OCI-LY7 (cell line): ENCODE measurements at regions not wholly inside any gene's neighbourhood (a gene's known extent, or its start where the extent isn't known, plus 50 kb on each side); places are given as distances from the start of the nearest gene placed in this dataset.

Experiments used
- BruUV-seq: library from RNA; stranded (reverse); fragments of 400-500 nt; replicated peaks from 2 replicates; lab custom pipeline; 2021; lab: Mats Ljungman, UMichigan
- CTCF ChIA-PET: fragments of 300-600 bp; sonication (Branson Sonifier 250); formaldehyde crosslinking; loops from one replicate; lab custom pipeline; 2022; ENCODE audit warnings: antibody characterized with exemption; ENCODE audit not compliant: unreplicated experiment; lab: Charles Lee
- POLR2A ChIA-PET: fragments of 300-600 bp; sonication (Branson Sonifier 250); formaldehyde crosslinking; loops from one replicate; lab custom pipeline; 2022; ENCODE audit warnings: antibody characterized with exemption; lab: Charles Lee
- DNase-seq: peaks from one replicate; pipeline ENCODE4 v3.0.0-alpha.2; 2015; ENCODE audit warnings: low spot score
- H2AFZ ChIP-seq: fragments of 200-600 bp; sonication (generic), shearing (Covaris generic); 2 replicates; pipeline ENCODE4 v1.6.1; 2014; ENCODE audit warnings: mild to moderate bottlenecking, antibody characterized with exemption, low read length, moderate library complexity
- H3K27ac ChIP-seq: fragments of 200-600 bp; sonication (generic); 2 replicates; pipeline ENCODE4 v1.5.1; 2014; ENCODE audit warnings: mixed run types, low read depth, mild to moderate bottlenecking, moderate library complexity, low read length, inconsistent platforms; ENCODE audit not compliant: poor library complexity, severe bottlenecking
- H3K36me3 ChIP-seq: fragments of 200-600 bp; sonication (generic); 2 replicates; pipeline ENCODE4 v1.6.1; 2014; ENCODE audit warnings: mild to moderate bottlenecking, antibody characterized with exemption, low read length, moderate library complexity, mixed read lengths; ENCODE audit not compliant: insufficient read depth
- H3K4me1 ChIP-seq: fragments of 200-600 bp; sonication (generic); 2 replicates; pipeline ENCODE4 v1.5.1; 2014; ENCODE audit warnings: mild to moderate bottlenecking, low read length; ENCODE audit not compliant: insufficient read depth, poor library complexity, severe bottlenecking
- H3K4me2 ChIP-seq: fragments of 200-600 bp; sonication (generic); 2 replicates; pipeline ENCODE4 v1.6.1; 2014; ENCODE audit warnings: mild to moderate bottlenecking, low read length
- H3K4me3 ChIP-seq: fragments of 200-600 bp; sonication (generic); 2 replicates; pipeline ENCODE4 v1.5.1; 2014; ENCODE audit warnings: mild to moderate bottlenecking, low read depth, low read length; ENCODE audit not compliant: poor library complexity, severe bottlenecking
- H3K79me2 ChIP-seq: fragments of 200-600 bp; sonication (generic); 2 replicates; pipeline ENCODE4 v1.6.1; 2016; ENCODE audit warnings: low read depth, mild to moderate bottlenecking, low read length, moderate library complexity, mixed read lengths; ENCODE audit not compliant: insufficient read depth
- H3K9me2 ChIP-seq: fragments of 200-600 bp; sonication (generic); 2 replicates; pipeline ENCODE4 v1.6.1; 2016; ENCODE audit warnings: mild to moderate bottlenecking, low read length, mixed read lengths; ENCODE audit not compliant: insufficient read depth
- H3K9me3 ChIP-seq: fragments of 200-600 bp; sonication (generic); 2 replicates; pipeline ENCODE4 v1.6.1; 2014; ENCODE audit warnings: mild to moderate bottlenecking, mixed run types, low read length, mixed read lengths
- H4K20me1 ChIP-seq: fragments of 200-600 bp; sonication (generic); 2 replicates; pipeline ENCODE4 v1.6.1; 2014; ENCODE audit warnings: mild to moderate bottlenecking, antibody characterized with exemption, low read length, moderate library complexity, mixed read lengths; ENCODE audit not compliant: insufficient read depth
- EZH2phosphoT487 ChIP-seq: fragments of 200-600 bp; sonication (generic); IDR thresholded peaks from 2 replicates; pipeline ENCODE4 v1.6.1; 2018; ENCODE audit warnings: low read depth, borderline replicate concordance, mild to moderate bottlenecking, mixed run types, antibody characterized with exemption, low read length, moderate library complexity, mixed read lengths
- intact Hi-C: fragments of 100-400 bp; cut with micrococcal nuclease; formaldehyde crosslinking; loops from one replicate; pipeline ENCODE4 v1.10.0; 2022; ENCODE audit not compliant: unreplicated experiment
- TF ChIP-seq, protein P1 (sequence below): fragments of 200-600 bp; sonication (generic); conservative IDR thresholded peaks from 2 replicates; pipeline ENCODE4 v1.5.1; 2014; ENCODE audit warnings: mild to moderate bottlenecking, antibody characterized with exemption, low read length, moderate library complexity, mixed read lengths

DNA sequence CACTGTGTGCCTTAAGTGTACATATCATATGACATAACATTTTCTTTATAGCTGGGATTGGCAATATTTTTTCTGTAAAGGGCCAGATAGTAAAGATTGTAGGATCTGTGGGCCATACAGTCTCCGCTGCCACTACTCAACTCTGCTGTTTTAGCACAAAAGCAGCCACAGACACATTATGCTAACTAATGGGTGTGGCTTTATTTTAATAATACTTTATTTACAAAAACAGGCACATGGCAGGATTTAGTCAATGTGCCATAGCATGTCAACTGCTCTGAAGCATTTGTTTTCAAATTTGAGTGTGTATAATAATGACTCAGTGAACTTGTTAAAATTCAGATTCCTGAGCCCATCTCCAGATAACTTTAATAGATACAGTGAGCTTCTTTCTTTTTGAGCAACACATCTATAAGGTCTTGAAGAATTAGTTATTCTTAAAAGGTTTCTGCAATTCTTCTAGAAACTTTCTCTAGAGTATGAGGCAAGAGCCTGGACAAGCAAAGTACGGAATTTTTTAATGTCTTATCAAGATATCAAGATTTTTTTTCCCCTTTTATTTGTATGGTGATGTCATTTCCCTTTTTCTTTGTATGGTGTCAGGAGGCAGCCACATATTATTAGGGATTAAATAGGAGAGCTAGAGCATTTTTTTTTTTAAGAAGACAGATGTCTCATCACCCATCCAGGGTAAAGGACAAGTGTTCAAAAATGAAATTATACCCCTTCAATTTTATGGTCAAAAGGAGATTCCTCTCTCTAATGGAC is 518.3 kb downstream of the DHX35 start:
- Histone ChIP-seq H2AFZ (no peak overlapping the region), H3K9me3 (no peaks in the 10 kb centered on the region), H4K20me1 (no peaks in the 10 kb centered on the region), H3K79me2 (no peaks in the 10 kb centered on the region), H3K4me3 (no peak overlapping the region), H3K27ac (no peak overlapping the region), H3K4me1 (no peaks in the 10 kb centered on the region), H3K4me2 (no peak overlapping the region), H3K9me2 (no peaks in the 10 kb centered on the region), H3K36me3 (no peaks in the 10 kb centered on the region)
- BruUV-seq, result no TSS peak
- no peak for DNase-seq
- intact Hi-C loops, result no loop called here
- TF ChIP-seq EZH2phosphoT487, result no peak
- TF ChIP-seq, protein P1, sequence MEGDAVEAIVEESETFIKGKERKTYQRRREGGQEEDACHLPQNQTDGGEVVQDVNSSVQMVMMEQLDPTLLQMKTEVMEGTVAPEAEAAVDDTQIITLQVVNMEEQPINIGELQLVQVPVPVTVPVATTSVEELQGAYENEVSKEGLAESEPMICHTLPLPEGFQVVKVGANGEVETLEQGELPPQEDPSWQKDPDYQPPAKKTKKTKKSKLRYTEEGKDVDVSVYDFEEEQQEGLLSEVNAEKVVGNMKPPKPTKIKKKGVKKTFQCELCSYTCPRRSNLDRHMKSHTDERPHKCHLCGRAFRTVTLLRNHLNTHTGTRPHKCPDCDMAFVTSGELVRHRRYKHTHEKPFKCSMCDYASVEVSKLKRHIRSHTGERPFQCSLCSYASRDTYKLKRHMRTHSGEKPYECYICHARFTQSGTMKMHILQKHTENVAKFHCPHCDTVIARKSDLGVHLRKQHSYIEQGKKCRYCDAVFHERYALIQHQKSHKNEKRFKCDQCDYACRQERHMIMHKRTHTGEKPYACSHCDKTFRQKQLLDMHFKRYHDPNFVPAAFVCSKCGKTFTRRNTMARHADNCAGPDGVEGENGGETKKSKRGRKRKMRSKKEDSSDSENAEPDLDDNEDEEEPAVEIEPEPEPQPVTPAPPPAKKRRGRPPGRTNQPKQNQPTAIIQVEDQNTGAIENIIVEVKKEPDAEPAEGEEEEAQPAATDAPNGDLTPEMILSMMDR, result no peak
- POLR2A ChIA-PET, result no interaction called here
- CTCF ChIA-PET, result no interaction called here

DNA sequence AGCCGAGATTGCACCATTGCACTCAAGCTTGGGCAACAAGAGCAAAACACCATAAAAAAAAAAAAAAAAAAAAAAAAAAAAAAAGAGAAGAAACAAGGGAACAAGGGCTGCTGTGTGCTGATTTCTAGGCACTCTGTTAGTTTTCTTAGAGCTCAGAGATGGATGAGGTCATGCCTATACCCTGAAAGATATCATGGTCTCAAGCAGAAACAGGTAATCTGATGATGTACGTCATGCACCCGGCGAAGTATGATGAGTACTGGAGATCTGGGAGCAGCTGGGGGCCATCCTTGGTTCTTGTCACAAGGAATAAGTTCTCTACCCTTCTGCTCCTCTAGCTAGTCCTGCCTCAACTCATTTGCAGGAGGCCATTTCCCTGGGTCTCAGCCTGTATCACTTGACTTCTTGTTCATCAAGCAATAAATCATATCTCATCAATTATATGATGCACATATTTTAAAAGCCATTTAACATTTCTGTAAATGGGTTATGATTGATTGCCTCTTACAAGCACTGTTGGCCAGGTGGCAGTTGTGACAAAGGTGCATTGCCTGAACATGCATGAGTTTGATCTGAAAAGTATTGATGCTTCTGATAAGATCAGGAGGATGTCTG is 517.2 kb downstream of the DHX35 start:
- DNase-seq, result no peak
- Histone ChIP-seq H2AFZ (no peak overlapping the region), H3K4me2 (no peak overlapping the region), H3K9me3 (no peaks in the 10 kb centered on the region), H3K79me2 (no peaks in the 10 kb centered on the region), H3K36me3 (no peaks in the 10 kb centered on the region), H3K27ac (no peak overlapping the region), H3K4me3 (no peak overlapping the region), H3K4me1 (no peaks in the 10 kb centered on the region), H3K9me2 (no peaks in the 10 kb centered on the region), H4K20me1 (no peaks in the 10 kb centered on the region)
- no TSS peak for BruUV-seq
- intact Hi-C loops, result no loop called here
- ChIA-PET POLR2A (interaction anchor here (0.6 kb wide), 1 partner anchor 10 kb away, joined by 5 read pairs; no protein-coding TSS in a partner anchor), CTCF (no interaction called here)
- TF ChIP-seq, protein P1, result no peak
- TF ChIP-seq EZH2phosphoT487, result no peak

GRCh38 chr20:39474879-39475278 is 512.7 kb downstream of the DHX35 start:
- Histone ChIP-seq H3K79me2 (no peaks in the 10 kb centered on the region), H2AFZ (no peak overlapping the region), H3K9me2 (no peaks in the 10 kb centered on the region), H3K4me3 (no peak overlapping the region), H3K27ac (no peak overlapping the region), H3K9me3 (no peaks in the 10 kb centered on the region), H3K36me3 (no peaks in the 10 kb centered on the region), H3K4me2 (no peak overlapping the region), H4K20me1 (no peaks in the 10 kb centered on the region), H3K4me1 (no peaks in the 10 kb centered on the region)
- ChIA-PET CTCF (no interaction called here), POLR2A (no interaction called here)
- no peak for DNase-seq
- no peak for TF ChIP-seq EZH2phosphoT487
- TF ChIP-seq, protein P1, result no peak
- no TSS peak for BruUV-seq
- intact Hi-C loops, result no loop called here
